HT-29 (cell line): ENCODE measurements at regions not wholly inside any gene's neighbourhood (a gene's known extent, or its start where the extent isn't known, plus 50 kb on each side); places are given as distances from the start of the nearest gene placed in this dataset.

Experiments
- DNase-seq: peaks from one replicate; pipeline ENCODE4 v3.0.0-alpha.2; 2015; ENCODE audit warnings: low spot score

- DNase-seq: no peak
These were observed 370.7 kb upstream of the C1orf174 start for GRCh38 chr1:4270651-4271337.

- DNase-seq: no peak
These were observed 371.4 kb upstream of the C1orf174 start for GRCh38 chr1:4271338-4271998.

- DNase-seq: no peak
These were observed 372.5 kb upstream of the C1orf174 start for GRCh38 chr1:4272568-4272967.

- no peak for DNase-seq
These were observed 373.2 kb upstream of the C1orf174 start for GRCh38 chr1:4273243-4273642.

GRCh38 chr1:4273747-4274146, 373.7 kb upstream of the C1orf174 start:
- DNase-seq: no peak

- DNase-seq: no peak
These were observed 375.0 kb upstream of the C1orf174 start for GRCh38 chr1:4275083-4275482.

GRCh38 chr1:4276238-4276637, 376.2 kb upstream of the C1orf174 start:
- DNase-seq: no peak

GRCh38 chr1:4277598-4277997, 376.8 kb upstream of the AJAP1 start:
- DNase-seq: no peak

GRCh38 chr1:4284976-4285375, 369.4 kb upstream of the AJAP1 start:
- no peak for DNase-seq

- no peak for DNase-seq
These were observed 361.5 kb upstream of the AJAP1 start for GRCh38 chr1:4292861-4293260.

- no peak for DNase-seq
These were observed 355.9 kb upstream of the AJAP1 start for GRCh38 chr1:4298361-4299083.

GRCh38 chr1:4301007-4301406, 353.4 kb upstream of the AJAP1 start:
- no peak for DNase-seq

- no peak for DNase-seq
These were observed 351.1 kb upstream of the AJAP1 start for GRCh38 chr1:4303303-4303702.

- no peak for DNase-seq
These were observed 348.7 kb upstream of the AJAP1 start for GRCh38 chr1:4305526-4306301.

GRCh38 chr1:4306559-4307467, 347.6 kb upstream of the AJAP1 start:
- DNase-seq: no peak

- no peak for DNase-seq
These were observed 347.0 kb upstream of the AJAP1 start for GRCh38 chr1:4307468-4307845.

- no peak for DNase-seq
These were observed 346.4 kb upstream of the AJAP1 start for GRCh38 chr1:4307911-4308545.

- no peak for DNase-seq
These were observed 345.6 kb upstream of the AJAP1 start for GRCh38 chr1:4308806-4309205.

GRCh38 chr1:4309676-4310320, 344.6 kb upstream of the AJAP1 start:
- DNase-seq: no peak

- DNase-seq: no peak
These were observed 343.9 kb upstream of the AJAP1 start for GRCh38 chr1:4310396-4310923.
